ENCODE measurements at regions not wholly inside any gene's neighbourhood (a gene's known extent, or its start where the extent isn't known, plus 50 kb on each side); places are given as distances from the start of the nearest gene placed in this dataset.

DNA sequence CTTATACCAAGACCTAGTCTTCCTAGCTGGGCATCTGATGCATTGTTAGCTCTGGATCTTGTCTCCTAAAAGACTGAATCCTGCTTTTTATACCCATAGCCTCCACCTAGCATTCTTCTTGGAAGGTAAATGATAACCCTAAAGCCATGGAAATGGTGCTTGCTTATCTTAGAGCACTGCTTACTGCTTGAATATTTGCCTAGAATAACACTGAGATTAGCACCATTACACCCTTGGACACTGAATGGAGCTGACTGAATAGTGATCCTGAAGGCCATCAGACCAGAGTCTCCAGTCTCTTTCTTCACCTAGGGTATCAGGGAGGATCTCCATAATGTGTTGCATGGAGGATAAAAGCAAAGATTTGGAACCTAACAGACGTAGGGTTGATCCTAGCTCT is 50.3 kb upstream of the UGP2 start:
- TF ChIP-seq CREB1 (IDR thresholded peaks at IDR 0.05; ENCODE audit: low read depth) (no peak), YY1 (IDR thresholded peaks at IDR 0.05; ENCODE audit: low read depth) (no peak), RAD21 (IDR thresholded peaks at IDR 0.05; ENCODE audit: low read depth) (no peak), EP300 (IDR thresholded peaks at IDR 0.05; ENCODE audit: borderline replicate concordance) (no peak), TAF1 (IDR thresholded peaks at IDR 0.05; ENCODE audit: low read depth) (no peak), EGR1 (IDR thresholded peaks at IDR 0.05) (no peak), TCF12 (IDR thresholded peaks at IDR 0.05; ENCODE audit: low read depth) (no peak), ZBTB7A (IDR thresholded peaks at IDR 0.05; ENCODE audit: low read depth) (no peak)
- TF ChIP-seq, protein P1, sequence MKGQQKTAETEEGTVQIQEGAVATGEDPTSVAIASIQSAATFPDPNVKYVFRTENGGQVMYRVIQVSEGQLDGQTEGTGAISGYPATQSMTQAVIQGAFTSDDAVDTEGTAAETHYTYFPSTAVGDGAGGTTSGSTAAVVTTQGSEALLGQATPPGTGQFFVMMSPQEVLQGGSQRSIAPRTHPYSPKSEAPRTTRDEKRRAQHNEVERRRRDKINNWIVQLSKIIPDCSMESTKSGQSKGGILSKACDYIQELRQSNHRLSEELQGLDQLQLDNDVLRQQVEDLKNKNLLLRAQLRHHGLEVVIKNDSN (IDR thresholded peaks at IDR 0.05), result no peak
- TF ChIP-seq, protein P2, sequence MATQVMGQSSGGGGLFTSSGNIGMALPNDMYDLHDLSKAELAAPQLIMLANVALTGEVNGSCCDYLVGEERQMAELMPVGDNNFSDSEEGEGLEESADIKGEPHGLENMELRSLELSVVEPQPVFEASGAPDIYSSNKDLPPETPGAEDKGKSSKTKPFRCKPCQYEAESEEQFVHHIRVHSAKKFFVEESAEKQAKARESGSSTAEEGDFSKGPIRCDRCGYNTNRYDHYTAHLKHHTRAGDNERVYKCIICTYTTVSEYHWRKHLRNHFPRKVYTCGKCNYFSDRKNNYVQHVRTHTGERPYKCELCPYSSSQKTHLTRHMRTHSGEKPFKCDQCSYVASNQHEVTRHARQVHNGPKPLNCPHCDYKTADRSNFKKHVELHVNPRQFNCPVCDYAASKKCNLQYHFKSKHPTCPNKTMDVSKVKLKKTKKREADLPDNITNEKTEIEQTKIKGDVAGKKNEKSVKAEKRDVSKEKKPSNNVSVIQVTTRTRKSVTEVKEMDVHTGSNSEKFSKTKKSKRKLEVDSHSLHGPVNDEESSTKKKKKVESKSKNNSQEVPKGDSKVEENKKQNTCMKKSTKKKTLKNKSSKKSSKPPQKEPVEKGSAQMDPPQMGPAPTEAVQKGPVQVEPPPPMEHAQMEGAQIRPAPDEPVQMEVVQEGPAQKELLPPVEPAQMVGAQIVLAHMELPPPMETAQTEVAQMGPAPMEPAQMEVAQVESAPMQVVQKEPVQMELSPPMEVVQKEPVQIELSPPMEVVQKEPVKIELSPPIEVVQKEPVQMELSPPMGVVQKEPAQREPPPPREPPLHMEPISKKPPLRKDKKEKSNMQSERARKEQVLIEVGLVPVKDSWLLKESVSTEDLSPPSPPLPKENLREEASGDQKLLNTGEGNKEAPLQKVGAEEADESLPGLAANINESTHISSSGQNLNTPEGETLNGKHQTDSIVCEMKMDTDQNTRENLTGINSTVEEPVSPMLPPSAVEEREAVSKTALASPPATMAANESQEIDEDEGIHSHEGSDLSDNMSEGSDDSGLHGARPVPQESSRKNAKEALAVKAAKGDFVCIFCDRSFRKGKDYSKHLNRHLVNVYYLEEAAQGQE (IDR thresholded peaks at IDR 0.05; ENCODE audit: low read depth), result no peak
- TF ChIP-seq, protein P3, sequence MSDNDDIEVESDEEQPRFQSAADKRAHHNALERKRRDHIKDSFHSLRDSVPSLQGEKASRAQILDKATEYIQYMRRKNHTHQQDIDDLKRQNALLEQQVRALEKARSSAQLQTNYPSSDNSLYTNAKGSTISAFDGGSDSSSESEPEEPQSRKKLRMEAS (IDR thresholded peaks at IDR 0.05), result no peak

Data from Ishikawa (cell line).